Aorta (tissue), 5 donors: ENCODE measurements at regions not wholly inside any gene's neighbourhood (a gene's known extent, or its start where the extent isn't known, plus 50 kb on each side); places are given as distances from the start of the nearest gene placed in this dataset.

Experiments
- ATAC-seq: fragments of 200-7000 bp; cut with Tn5 transposase; one replicate; pipeline ENCODE4 v1.9.1; 2022; ENCODE audit warnings: moderate library complexity; ENCODE audit not compliant: low FRiP score
- DNase-seq, 2 donors: peaks; one replicate each; pipeline ENCODE4 v3.0.0-alpha.2; 2020
- H3K27ac ChIP-seq, 2 donors: one replicate each; pipeline ENCODE4 v1.5.1; 2013; ENCODE audit warnings: low read length in 2 of 2, mild to moderate bottlenecking in 2 of 2, moderate library complexity in 2 of 2, control low read depth in 1 of 2, inconsistent platforms in 1 of 2, low read depth in 1 of 2
- H3K27me3 ChIP-seq, 2 donors: one replicate each; pipeline ENCODE4 v1.6.1; 2013; ENCODE audit warnings: control low read depth in 1 of 2, low read length in 1 of 2, mild to moderate bottlenecking in 1 of 2, moderate library complexity in 1 of 2; ENCODE audit not compliant: insufficient read depth in 2 of 2, control insufficient read depth in 1 of 2
- H3K36me3 ChIP-seq, 2 donors: one replicate each; pipeline ENCODE4 v1.6.1; 2013; ENCODE audit warnings: control low read depth in 1 of 2, low read length in 1 of 2, mild to moderate bottlenecking in 1 of 2; ENCODE audit not compliant: insufficient read depth in 2 of 2, control insufficient read depth in 1 of 2
- H3K4me1 ChIP-seq, 2 donors: one replicate each; pipeline ENCODE4 v1.6.1; 2013; ENCODE audit warnings: low read length in 2 of 2, control low read depth in 1 of 2, mild to moderate bottlenecking in 1 of 2, moderate library complexity in 1 of 2; ENCODE audit not compliant: insufficient read depth in 2 of 2, control insufficient read depth in 1 of 2
- H3K4me3 ChIP-seq, 2 donors: one replicate each; pipeline ENCODE4 v1.5.1; 2013; ENCODE audit warnings: low read length in 2 of 2, control low read depth in 1 of 2, mild to moderate bottlenecking in 1 of 2
- H3K9me3 ChIP-seq: one replicate; pipeline ENCODE4 v1.6.1; 2013; ENCODE audit warnings: mild to moderate bottlenecking, low read length; ENCODE audit not compliant: control insufficient read depth
- WGBS, 2 donors: extraction: QIAGEN DNeasy Blood & Tissue Kit; methylation state at CpG; one replicate each; pipeline ENCODE4 v1.1.7; 2013; 5-methylcytosine and 5-hydroxymethylcytosine counted together
- intact Hi-C, 2 donors: fragments of 100-400 bp; cut with DNase I; formaldehyde crosslinking; loops; one replicate each; pipeline versions ENCODE4 v1.14.2 to v1.15.0; 2022
- donor health status: healthy with polysubstance abuse.
- donor health status: Bipolar disorder and iron deficiency.
- donor health status: DM: no; HTN: no; CAD: no.
- donor health status: DM: no; HTN: no; CAD: no.
- donor health status: DM: yes; HTN: yes; CAD: no.

DNA sequence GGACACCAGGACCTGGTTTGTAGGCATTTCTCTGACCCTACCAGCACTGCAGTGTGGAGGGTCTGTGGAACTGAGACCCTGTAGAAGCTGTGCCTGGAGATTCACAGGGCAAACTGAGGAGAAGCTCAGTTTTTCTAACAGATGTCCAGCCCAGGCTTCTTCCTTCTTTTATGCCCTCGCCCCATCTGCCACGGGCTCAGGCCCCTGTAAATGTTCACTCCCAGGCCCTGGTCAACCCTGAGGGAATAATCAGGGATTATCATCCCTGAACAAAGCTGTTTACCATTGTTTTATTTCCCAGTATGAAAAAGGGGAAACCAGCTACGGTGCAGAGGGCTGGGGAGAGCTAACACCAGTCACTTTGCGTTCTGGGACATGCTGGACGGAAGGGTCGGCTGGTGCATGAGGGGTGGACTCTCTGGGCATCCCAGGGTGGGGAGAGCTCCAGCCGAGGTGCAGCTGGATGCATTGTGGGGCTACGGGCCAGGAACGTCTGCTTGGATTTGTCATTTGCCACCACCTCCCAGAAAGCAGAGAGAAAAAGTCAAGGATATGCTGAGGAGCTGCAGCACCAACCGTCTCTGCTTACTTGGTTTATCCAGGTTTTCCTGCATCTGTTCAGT lies 183.8 kb downstream of the TFCP2L1 start:
- DNase-seq (peak in 1 of 2 donors; percentile 32), ATAC-seq (no peak)
- 81 to 90% methylated on average over 10 of the region's 10 CpGs for WGBS, 2 donors
- Histone ChIP-seq H3K4me3 (no peak overlapping the region), H3K36me3 (no peaks in the 10 kb centered on the region), H3K27me3 (no peaks in the 10 kb centered on the region), H3K4me1 (no peaks in the 10 kb centered on the region), H3K9me3 (no peaks in the 10 kb centered on the region), H3K27ac (no peak overlapping the region)
- intact Hi-C loops: no loop called here

DNA sequence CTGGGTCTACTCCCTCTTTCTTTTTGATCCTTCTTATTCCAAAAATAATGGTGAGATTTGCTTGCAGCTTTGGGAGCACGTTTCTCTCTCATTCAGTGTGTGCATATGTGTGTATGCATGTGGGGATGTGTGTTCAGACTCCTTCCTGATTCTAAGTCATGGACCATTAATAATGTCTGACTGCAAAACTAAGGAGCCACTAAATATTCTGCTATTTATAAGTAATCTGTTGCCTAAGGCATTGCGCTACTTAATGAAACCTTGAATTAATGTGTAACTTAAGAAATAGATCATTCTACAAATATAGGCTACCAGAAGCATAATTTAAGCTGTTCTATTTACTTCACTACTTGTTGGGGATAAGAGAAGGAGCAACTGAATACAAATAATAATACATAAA lies 182.1 kb downstream of the TFCP2L1 start:
- no peak overlapping the region for H3K4me3 ChIP-seq
- 69 to 80% methylated on average over 2 of the region's 2 CpGs for WGBS, 2 donors
- no peak for DNase-seq
- no peaks in the 10 kb centered on the region for H3K9me3 ChIP-seq
- ATAC-seq: no peak
- intact Hi-C loops: no loop called here
- no peaks in the 10 kb centered on the region for H3K36me3 ChIP-seq
- H3K4me1 ChIP-seq: no peaks in the 10 kb centered on the region
- no peak overlapping the region for H3K27ac ChIP-seq
- H3K27me3 ChIP-seq: no peaks in the 10 kb centered on the region

DNA sequence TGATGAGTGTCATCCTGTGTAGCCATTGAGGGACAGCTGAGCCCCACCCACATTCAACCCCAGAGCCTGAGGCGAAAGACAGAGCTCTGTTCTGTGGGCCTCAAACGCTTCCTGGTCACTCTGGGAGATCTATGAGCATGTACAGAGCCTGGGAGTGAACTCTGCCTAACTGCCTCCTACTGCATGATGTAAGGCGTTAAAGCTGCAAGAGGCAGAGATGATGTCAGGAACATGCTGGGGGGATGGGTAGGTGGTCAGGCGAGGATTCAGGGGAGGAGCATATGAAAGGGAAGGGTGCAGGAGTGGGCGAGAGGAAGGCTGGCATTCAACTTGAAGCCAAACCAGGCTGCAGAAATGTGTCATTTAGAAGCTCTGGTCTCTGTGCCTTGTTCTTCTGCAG lies 181.0 kb downstream of the TFCP2L1 start:
- Histone ChIP-seq H3K4me3 (no peak overlapping the region), H3K4me1 (no peaks in the 10 kb centered on the region), H3K27me3 (no peaks in the 10 kb centered on the region), H3K27ac (no peak overlapping the region), H3K36me3 (no peaks in the 10 kb centered on the region), H3K9me3 (no peaks in the 10 kb centered on the region)
- DNase-seq (peak in 1 of 2 donors; percentile 26), ATAC-seq (no peak)
- intact Hi-C loops: no loop called here
- 53 to 54% methylated on average over 5 of the region's 5 CpGs for WGBS, 2 donors

DNA sequence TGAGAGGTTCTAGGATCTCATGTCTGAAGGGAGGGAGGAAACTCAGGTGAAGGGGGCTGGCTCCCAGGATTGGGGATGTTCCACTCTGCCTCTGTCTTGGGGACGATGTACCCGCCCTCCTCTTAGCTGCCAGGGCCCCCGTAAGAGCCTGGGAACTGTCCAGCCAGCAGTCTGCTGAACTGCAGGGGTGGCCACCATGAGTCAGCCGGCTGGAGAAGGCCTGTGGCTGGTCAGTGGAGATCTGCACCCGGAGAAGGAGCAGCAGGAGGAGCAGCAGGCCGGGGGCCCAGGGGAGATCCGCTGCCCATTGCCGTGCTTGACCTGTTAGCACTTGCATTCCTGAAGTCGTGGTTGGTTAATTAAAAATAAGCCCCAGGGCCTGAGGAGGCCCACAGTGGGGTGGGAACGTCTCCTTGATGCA lies 180.3 kb downstream of the TFCP2L1 start:
- Histone ChIP-seq H3K9me3 (no peaks in the 10 kb centered on the region), H3K36me3 (no peaks in the 10 kb centered on the region), H3K27ac (no peak overlapping the region), H3K27me3 (no peaks in the 10 kb centered on the region), H3K4me1 (no peaks in the 10 kb centered on the region), H3K4me3 (no peak overlapping the region)
- peak in 1 of 2 donors; percentile 33 for DNase-seq
- no peak for ATAC-seq
- intact Hi-C loops: no loop called here
- WGBS, 2 donors: 37 to 41% methylated on average over 10 of the region's 10 CpGs

DNA sequence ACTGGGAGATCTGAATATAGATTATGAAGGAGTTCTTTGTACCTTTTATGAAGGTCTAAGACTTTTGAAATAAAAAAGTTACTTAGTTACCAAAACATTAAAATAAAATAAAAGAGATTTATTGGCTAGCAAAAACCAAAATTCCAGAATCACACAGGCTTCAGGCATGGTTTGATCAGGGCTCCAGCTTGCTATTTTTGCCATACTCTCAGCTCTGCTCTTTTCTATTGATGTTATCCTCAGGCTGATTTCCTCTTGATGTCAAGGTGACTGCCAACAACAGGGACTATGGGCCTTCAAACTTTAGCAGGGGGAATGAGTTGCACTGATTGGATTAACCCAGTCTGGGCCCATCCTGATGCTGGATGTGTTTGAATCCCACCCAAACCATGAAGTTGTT lies 174.1 kb downstream of the TFCP2L1 start:
- no peak overlapping the region for H3K27ac ChIP-seq
- H3K4me1 ChIP-seq: no peaks in the 10 kb centered on the region
- H3K36me3 ChIP-seq: no peaks in the 10 kb centered on the region
- DNase-seq (no peak), ATAC-seq (no peak)
- H3K9me3 ChIP-seq: peaks cover 4% of the 10 kb centered on the region
- H3K27me3 ChIP-seq: peaks cover 0 to 2% of the 10 kb centered on the region in 2 donors
- intact Hi-C loops: no loop called here
- no peak overlapping the region for H3K4me3 ChIP-seq

DNA sequence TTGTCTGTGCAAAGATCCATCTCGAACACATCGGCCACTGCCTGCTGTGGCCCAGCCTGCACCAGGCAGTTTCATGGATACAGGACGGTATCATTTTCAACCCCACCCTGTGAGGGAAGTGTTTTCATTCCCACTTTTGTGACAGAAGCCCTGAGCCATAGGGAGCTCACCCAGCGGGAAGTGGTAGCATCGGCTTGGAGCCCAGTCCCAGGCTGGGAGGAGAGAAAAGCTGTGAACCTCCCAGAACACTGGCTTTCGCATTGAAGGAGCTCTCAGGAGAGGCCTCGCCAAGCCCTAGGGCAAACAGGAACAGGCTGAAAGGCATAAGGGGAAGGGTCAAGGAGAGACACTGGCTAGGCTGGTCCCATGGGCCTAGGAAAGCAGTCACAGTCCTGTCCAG lies 166.1 kb downstream of the TFCP2L1 start:
- ATAC-seq (no peak), DNase-seq (no peak)
- Histone ChIP-seq H3K4me3 (no peak overlapping the region), H3K4me1 (no peaks in the 10 kb centered on the region), H3K27ac (no peak overlapping the region), H3K9me3 (no peaks in the 10 kb centered on the region), H3K27me3 (no peaks in the 10 kb centered on the region), H3K36me3 (no peaks in the 10 kb centered on the region)
- WGBS, 2 donors: 87 to 93% methylated on average over 7 of the region's 7 CpGs
- intact Hi-C loops: no loop called here

DNA sequence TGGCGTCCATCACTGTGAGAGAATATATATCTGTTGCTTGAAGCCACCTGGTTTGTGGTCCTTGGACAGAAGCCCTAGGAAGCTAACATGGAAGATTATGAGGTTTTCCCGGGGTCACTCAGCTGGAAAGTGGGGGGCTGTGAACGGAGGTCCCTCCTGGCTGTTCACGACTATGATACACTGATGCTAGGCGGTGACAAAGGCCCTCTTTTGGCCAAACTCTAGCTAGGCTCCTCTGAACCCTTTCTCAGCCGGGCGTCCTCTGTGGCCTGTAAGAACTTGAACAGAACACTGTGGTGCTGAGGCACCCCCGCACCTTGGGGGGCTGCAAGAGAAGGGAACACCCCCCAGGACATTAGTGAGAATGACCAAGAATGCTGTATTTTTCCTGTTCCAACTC lies 164.6 kb downstream of the TFCP2L1 start:
- no peak overlapping the region for H3K27ac ChIP-seq
- peak in 1 of 2 donors; percentile 55 for DNase-seq
- no peaks in the 10 kb centered on the region for H3K27me3 ChIP-seq
- intact Hi-C loops: no loop called here
- H3K36me3 ChIP-seq: no peaks in the 10 kb centered on the region
- no peak overlapping the region for H3K4me3 ChIP-seq
- WGBS, 2 donors: 91 to 94% methylated on average over 8 of the region's 8 CpGs
- H3K4me1 ChIP-seq: no peaks in the 10 kb centered on the region
- no peaks in the 10 kb centered on the region for H3K9me3 ChIP-seq
- no peak for ATAC-seq

DNA sequence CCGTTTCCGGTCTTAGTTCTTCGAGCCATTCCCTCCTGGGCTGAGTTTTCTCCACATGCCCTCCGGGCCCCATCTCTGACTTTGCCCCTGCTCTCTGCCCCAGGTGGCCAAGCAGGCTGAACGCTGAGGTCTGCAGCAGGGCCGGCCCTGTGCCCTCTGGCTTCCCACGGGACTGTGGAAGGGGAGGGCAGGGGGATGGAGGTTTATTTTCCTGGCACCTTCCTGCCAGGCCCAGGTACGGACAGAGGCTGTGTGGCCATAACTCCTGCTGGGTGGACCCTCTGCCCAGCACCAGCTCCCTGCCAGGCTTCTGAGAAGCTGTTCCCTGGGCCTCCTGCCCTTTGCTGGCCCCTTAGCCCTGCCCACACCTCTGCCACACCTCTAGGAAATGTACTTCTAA lies 164.0 kb downstream of the TFCP2L1 start:
- Histone ChIP-seq H3K27me3 (no peaks in the 10 kb centered on the region), H3K4me3 (no peak overlapping the region), H3K36me3 (no peaks in the 10 kb centered on the region), H3K4me1 (no peaks in the 10 kb centered on the region), H3K27ac (no peak overlapping the region), H3K9me3 (no peaks in the 10 kb centered on the region)
- intact Hi-C loops: no loop called here
- DNase-seq (peak in 1 of 2 donors; percentile 67), ATAC-seq (no peak)
- 86 to 87% methylated on average over 8 of the region's 8 CpGs for WGBS, 2 donors

DNA sequence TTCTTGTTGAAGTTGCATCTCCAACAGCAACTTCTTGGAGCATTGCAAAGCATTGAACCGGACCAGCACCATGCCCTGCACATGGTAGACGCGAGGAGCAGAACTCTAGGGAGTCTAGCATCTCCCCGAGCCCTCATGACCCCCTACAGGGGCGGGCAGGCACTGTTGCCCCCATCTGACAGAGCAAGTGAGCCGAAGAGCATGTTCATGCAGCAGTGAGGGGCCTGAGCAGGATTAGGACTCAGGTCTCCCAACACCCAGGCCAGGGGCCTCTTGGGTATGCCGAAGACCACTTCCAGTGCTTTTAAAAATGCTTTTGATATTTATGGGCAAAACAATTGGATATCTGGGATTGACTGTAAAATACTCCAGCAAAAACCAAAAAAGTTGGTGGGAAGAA lies 163.3 kb downstream of the TFCP2L1 start:
- WGBS, 2 donors: 91% methylated on average over 7 of the region's 7 CpGs
- H3K27me3 ChIP-seq: no peaks in the 10 kb centered on the region
- no peaks in the 10 kb centered on the region for H3K4me1 ChIP-seq
- intact Hi-C loops: no loop called here
- no peak overlapping the region for H3K4me3 ChIP-seq
- ATAC-seq: no peak
- no peaks in the 10 kb centered on the region for H3K36me3 ChIP-seq
- peak in 1 of 2 donors; percentile 33 for DNase-seq
- no peaks in the 10 kb centered on the region for H3K9me3 ChIP-seq
- H3K27ac ChIP-seq: no peak overlapping the region
